Thoracic aorta (tissue), 2 donors: ENCODE measurements at regions not wholly inside any gene's neighbourhood (a gene's known extent, or its start where the extent isn't known, plus 50 kb on each side); places are given as distances from the start of the nearest gene placed in this dataset.

ENCODE experiments used
- ATAC-seq: fragments of 150-250 bp; one replicate; pipeline ENCODE4 v1.8.0; 2017; ENCODE audit warnings: low read depth; ENCODE audit not compliant: insufficient number of reproducible peaks, low FRiP score
- DNase-seq: peaks from one replicate; pipeline ENCODE4 v3.0.0-alpha.2; 2020; ENCODE audit warnings: low spot score
- H3K27ac ChIP-seq, 2 donors: fragments of 200-600 bp; sonication (generic); 1 replicate in 1 of 2; 2 replicates in 1 of 2; pipeline ENCODE4 v1.5.1; 2016; ENCODE audit warnings: mild to moderate bottlenecking in 2 of 2, moderate library complexity in 2 of 2
- H3K27me3 ChIP-seq: fragments of 200-600 bp; sonication (generic); replicated peaks from 2 replicates; pipeline ENCODE4 v1.6.0; 2016; ENCODE audit warnings: mild to moderate bottlenecking; ENCODE audit not compliant: insufficient read depth
- H3K36me3 ChIP-seq: fragments of 200-600 bp; sonication (generic); one replicate; pipeline ENCODE4 v1.5.1; 2016
- H3K4me1 ChIP-seq, 2 donors: fragments of 200-600 bp; sonication (generic); 1 replicate in 1 of 2; 2 replicates in 1 of 2; pipeline versions ENCODE4 v1.5.1 to v1.6.0; 2016; ENCODE audit warnings: low read depth in 2 of 2, mild to moderate bottlenecking in 1 of 2; ENCODE audit not compliant: control insufficient read depth in 1 of 2
- H3K4me3 ChIP-seq: fragments of 200-600 bp; sonication (generic); 2 replicates; pipeline ENCODE4 v1.5.1; 2016; ENCODE audit warnings: mild to moderate bottlenecking
- H3K9me3 ChIP-seq: fragments of 200-600 bp; sonication (generic); 2 replicates; pipeline ENCODE4 v1.5.1; 2016
- TF ChIP-seq, protein P1 (sequence below): fragments of 200-600 bp; sonication (generic); IDR thresholded peaks from one replicate; pipeline ENCODE4 v1.5.1; 2019; ENCODE audit warnings: antibody characterized with exemption

DNA sequence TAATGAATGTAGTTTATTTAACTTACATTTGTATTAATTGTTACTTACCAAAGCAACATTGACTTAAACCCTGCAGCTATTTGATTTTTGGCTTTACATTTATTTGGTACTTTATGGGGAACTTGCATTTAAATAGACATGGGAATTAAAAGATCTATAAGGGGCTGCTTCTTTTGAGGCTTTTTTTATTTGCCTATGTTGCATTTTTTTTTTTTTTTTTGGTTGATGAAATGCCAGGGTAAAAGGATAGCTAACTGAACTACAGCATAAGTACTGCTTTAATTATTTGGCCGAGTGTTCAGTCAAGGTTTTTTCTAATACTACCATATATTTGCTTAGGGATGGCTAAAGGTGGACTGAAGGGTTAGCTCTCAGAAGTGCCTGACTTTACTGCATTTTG is 62.5 kb upstream of the CDH4 start:
- TF ChIP-seq, protein P1, sequence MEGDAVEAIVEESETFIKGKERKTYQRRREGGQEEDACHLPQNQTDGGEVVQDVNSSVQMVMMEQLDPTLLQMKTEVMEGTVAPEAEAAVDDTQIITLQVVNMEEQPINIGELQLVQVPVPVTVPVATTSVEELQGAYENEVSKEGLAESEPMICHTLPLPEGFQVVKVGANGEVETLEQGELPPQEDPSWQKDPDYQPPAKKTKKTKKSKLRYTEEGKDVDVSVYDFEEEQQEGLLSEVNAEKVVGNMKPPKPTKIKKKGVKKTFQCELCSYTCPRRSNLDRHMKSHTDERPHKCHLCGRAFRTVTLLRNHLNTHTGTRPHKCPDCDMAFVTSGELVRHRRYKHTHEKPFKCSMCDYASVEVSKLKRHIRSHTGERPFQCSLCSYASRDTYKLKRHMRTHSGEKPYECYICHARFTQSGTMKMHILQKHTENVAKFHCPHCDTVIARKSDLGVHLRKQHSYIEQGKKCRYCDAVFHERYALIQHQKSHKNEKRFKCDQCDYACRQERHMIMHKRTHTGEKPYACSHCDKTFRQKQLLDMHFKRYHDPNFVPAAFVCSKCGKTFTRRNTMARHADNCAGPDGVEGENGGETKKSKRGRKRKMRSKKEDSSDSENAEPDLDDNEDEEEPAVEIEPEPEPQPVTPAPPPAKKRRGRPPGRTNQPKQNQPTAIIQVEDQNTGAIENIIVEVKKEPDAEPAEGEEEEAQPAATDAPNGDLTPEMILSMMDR = no peak
- Histone ChIP-seq H3K4me3 (no peak overlapping the region), H3K9me3 (no peaks in the 10 kb centered on the region), H3K4me1 (no peaks in the 10 kb centered on the region), H3K27ac (no peak overlapping the region), H3K36me3 (no peaks in the 10 kb centered on the region), H3K27me3 (no peaks in the 10 kb centered on the region)
- DNase-seq (no peak), ATAC-seq (no peak)

DNA sequence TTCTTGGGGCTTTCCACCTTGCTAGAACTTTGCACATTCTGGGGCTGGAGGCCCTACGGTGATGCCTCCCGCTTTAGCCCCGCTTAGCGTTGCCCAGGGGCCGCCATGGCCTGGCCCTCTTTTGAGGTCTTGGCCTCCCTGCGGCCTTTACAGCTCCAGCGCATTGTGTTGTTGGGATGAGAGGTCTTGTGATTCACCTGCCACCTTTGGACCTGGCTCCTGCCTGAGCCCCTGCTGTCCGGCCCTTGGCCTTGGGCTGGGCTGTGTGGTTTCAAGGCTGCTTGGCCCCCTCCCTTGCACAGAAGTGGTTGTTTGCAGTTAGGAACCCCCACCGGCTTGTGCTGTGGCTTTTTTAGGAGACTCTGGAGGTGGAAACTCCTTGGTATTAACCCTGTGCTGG is 61.0 kb upstream of the CDH4 start:
- no peaks in the 10 kb centered on the region for H3K4me1 ChIP-seq
- DNase-seq (no peak), ATAC-seq (no peak)
- H3K4me3 ChIP-seq = no peak overlapping the region
- H3K27me3 ChIP-seq = no peaks in the 10 kb centered on the region
- no peaks in the 10 kb centered on the region for H3K9me3 ChIP-seq
- no peaks in the 10 kb centered on the region for H3K36me3 ChIP-seq
- TF ChIP-seq, protein P1 = no peak
- no peak overlapping the region for H3K27ac ChIP-seq

DNA sequence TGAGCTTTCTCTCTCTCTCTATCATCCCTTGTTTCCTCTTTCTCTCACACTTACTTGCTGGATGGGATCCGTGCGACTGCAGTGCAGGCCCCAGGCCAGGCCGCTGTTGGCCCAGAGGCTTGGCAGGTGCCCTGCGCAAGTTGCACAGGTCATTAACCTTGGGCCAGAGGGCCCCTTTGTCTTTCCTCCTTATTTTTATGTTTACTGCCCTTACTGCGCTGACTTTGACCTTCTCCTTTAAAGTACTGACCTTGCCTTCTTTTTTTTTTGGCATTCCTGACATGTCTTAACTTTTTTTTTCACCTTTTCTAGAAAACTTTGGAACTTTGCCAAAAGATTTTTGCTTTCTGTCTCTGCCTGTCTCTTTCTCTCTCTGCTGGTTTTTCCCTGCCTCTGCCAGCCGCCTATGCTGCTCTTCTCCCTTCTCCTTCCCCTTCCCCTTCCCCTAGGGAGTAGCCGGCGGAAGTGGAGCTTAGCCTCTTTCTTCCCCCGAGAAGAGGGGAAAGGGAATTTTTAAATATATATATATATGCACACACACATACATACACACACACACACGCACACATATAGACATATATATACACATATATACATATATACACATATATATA is 59.6 kb upstream of the CDH4 start:
- Histone ChIP-seq H3K27me3 (no peaks in the 10 kb centered on the region), H3K27ac (no peak overlapping the region), H3K36me3 (no peaks in the 10 kb centered on the region), H3K4me1 (no peaks in the 10 kb centered on the region), H3K4me3 (no peak overlapping the region), H3K9me3 (no peaks in the 10 kb centered on the region)
- TF ChIP-seq, protein P1 = no peak
- DNase-seq (no peak), ATAC-seq (no peak)

DNA sequence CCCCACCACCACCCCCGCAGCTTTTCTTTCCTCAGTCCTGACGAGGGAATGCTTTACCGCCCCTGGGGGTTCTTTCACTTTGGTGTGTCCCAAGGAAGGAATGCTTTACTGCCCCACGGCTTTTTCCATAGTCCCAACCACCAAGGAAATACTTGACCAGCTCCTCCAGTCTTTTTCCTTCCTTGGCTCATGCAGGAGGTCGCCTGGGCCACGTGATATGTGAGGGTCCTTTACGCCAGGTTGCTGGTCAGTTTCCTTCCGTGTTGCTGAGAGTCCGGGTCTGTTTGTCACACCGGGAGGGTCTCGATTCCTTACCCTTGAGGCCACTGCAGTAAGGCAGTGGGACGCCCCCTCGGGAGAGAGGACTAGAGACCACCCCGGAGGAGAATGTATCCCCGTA is 58.9 kb upstream of the CDH4 start:
- Histone ChIP-seq H3K4me1 (no peaks in the 10 kb centered on the region), H3K9me3 (no peaks in the 10 kb centered on the region), H3K27me3 (no peaks in the 10 kb centered on the region), H3K27ac (no peak overlapping the region), H3K4me3 (no peak overlapping the region), H3K36me3 (no peaks in the 10 kb centered on the region)
- DNase-seq = no peak
- ATAC-seq = no peak
- TF ChIP-seq, protein P1 = no peak
